MM.1S (cell line): ENCODE measurements at regions not wholly inside any gene's neighbourhood (a gene's known extent, or its start where the extent isn't known, plus 50 kb on each side); places are given as distances from the start of the nearest gene placed in this dataset.

Experiments used
- DNase-seq: peaks from one replicate; pipeline ENCODE4 v3.0.0-alpha.2; 2015
- H2AFZ ChIP-seq: fragments of 300-600 bp; sonication (generic); 2 replicates; pipeline ENCODE4 v1.6.0; 2016; ENCODE audit warnings: antibody characterized with exemption, low read length
- H3F3A ChIP-seq: fragments of 300-600 bp; sonication (generic); 2 replicates; pipeline ENCODE4 v1.6.1; 2016; ENCODE audit warnings: mild to moderate bottlenecking, antibody characterized with exemption, low read length, moderate library complexity, mixed read lengths; ENCODE audit not compliant: insufficient read depth
- H3K27ac ChIP-seq: fragments of 300-600 bp; sonication (generic); 2 replicates; pipeline ENCODE4 v1.5.1; 2016; ENCODE audit warnings: mild to moderate bottlenecking, low read length
- H3K27me3 ChIP-seq: fragments of 300-600 bp; sonication (generic); replicated peaks from 2 replicates; pipeline ENCODE4 v1.6.0; 2016; ENCODE audit warnings: low read length; ENCODE audit not compliant: insufficient read depth
- H3K36me3 ChIP-seq: fragments of 300-600 bp; sonication (generic); replicated peaks from 2 replicates; pipeline ENCODE4 v1.6.1; 2016; ENCODE audit warnings: mild to moderate bottlenecking, low read length, mixed read lengths; ENCODE audit not compliant: insufficient read depth
- H3K4me1 ChIP-seq: fragments of 300-600 bp; sonication (generic); 2 replicates; pipeline ENCODE4 v1.6.1; 2016; ENCODE audit warnings: low read length, mixed read lengths
- H3K4me2 ChIP-seq: fragments of 300-600 bp; sonication (generic); 2 replicates; pipeline ENCODE4 v1.6.0; 2016; ENCODE audit warnings: low read depth, low read length
- H3K4me3 ChIP-seq: fragments of 300-600 bp; sonication (generic); 2 replicates; pipeline ENCODE4 v1.5.1; 2016; ENCODE audit warnings: low read length, mixed read lengths
- H3K79me2 ChIP-seq: fragments of 300-600 bp; sonication (generic); 2 replicates; pipeline ENCODE4 v1.6.1; 2016; ENCODE audit warnings: mixed run types, low read length, mixed read lengths
- H3K9ac ChIP-seq: fragments of 300-600 bp; sonication (generic); 2 replicates; pipeline ENCODE4 v1.6.1; 2016; ENCODE audit warnings: low read length, mixed read lengths
- H3K9me2 ChIP-seq: fragments of 300-600 bp; sonication (generic); replicated peaks from 2 replicates; pipeline ENCODE4 v1.6.1; 2016; ENCODE audit warnings: mild to moderate bottlenecking, low read length, mixed read lengths; ENCODE audit not compliant: insufficient read depth
- H3K9me3 ChIP-seq: fragments of 300-600 bp; sonication (generic); replicated peaks from 2 replicates; pipeline ENCODE4 v1.6.1; 2016; ENCODE audit warnings: mild to moderate bottlenecking, low read length, mixed read lengths; ENCODE audit not compliant: insufficient read depth
- H4K20me1 ChIP-seq: fragments of 300-600 bp; sonication (generic); 2 replicates; pipeline ENCODE4 v1.6.1; 2016; ENCODE audit warnings: mild to moderate bottlenecking, low read length, moderate library complexity, mixed read lengths; ENCODE audit not compliant: insufficient read depth
- EZH2 ChIP-seq: fragments of 300-600 bp; sonication (generic); optimal IDR thresholded peaks from 2 replicates; pipeline ENCODE3; 2017; ENCODE audit warnings: low read depth, mild to moderate bottlenecking, antibody characterized with exemption, low read length, mixed read lengths
- EZH2phosphoT487 ChIP-seq: fragments of 300-600 bp; sonication (generic); IDR thresholded peaks from 2 replicates; pipeline ENCODE4 v1.6.1; 2018; ENCODE audit warnings: antibody characterized with exemption, low read length
- TF ChIP-seq, protein P1 (sequence below): fragments of 300-600 bp; sonication (generic); IDR thresholded peaks from 2 replicates; pipeline ENCODE4 v1.5.1; 2016; ENCODE audit warnings: antibody characterized with exemption, low read length, mixed read lengths

GRCh38 chr15:89034305-89034704, 54.0 kb upstream of the ABHD2 start:
- Histone ChIP-seq H3F3A (no peaks in the 10 kb centered on the region), H2AFZ (no peak overlapping the region), H3K4me2 (no peak overlapping the region), H3K4me1 (no peaks in the 10 kb centered on the region), H3K9ac (no peak overlapping the region), H3K9me3 (no peaks in the 10 kb centered on the region), H3K4me3 (no peak overlapping the region), H4K20me1 (no peaks in the 10 kb centered on the region), H3K27me3 (no peaks in the 10 kb centered on the region), H3K79me2 (no peaks in the 10 kb centered on the region), H3K27ac (no peak overlapping the region), H3K9me2 (no peaks in the 10 kb centered on the region), H3K36me3 (no peaks in the 10 kb centered on the region)
- TF ChIP-seq, protein P1, sequence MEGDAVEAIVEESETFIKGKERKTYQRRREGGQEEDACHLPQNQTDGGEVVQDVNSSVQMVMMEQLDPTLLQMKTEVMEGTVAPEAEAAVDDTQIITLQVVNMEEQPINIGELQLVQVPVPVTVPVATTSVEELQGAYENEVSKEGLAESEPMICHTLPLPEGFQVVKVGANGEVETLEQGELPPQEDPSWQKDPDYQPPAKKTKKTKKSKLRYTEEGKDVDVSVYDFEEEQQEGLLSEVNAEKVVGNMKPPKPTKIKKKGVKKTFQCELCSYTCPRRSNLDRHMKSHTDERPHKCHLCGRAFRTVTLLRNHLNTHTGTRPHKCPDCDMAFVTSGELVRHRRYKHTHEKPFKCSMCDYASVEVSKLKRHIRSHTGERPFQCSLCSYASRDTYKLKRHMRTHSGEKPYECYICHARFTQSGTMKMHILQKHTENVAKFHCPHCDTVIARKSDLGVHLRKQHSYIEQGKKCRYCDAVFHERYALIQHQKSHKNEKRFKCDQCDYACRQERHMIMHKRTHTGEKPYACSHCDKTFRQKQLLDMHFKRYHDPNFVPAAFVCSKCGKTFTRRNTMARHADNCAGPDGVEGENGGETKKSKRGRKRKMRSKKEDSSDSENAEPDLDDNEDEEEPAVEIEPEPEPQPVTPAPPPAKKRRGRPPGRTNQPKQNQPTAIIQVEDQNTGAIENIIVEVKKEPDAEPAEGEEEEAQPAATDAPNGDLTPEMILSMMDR: peak; percentile 27; the same call in 1 of the 2 replicates
- no peak for TF ChIP-seq EZH2phosphoT487
- peak; percentile 24 for DNase-seq

- Histone ChIP-seq H3K79me2 (no peaks in the 10 kb centered on the region), H3K27me3 (no peaks in the 10 kb centered on the region), H3K9ac (no peak overlapping the region), H2AFZ (no peak overlapping the region), H3K27ac (no peak overlapping the region), H4K20me1 (no peaks in the 10 kb centered on the region), H3K4me3 (no peak overlapping the region), H3K4me2 (no peak overlapping the region), H3K4me1 (no peaks in the 10 kb centered on the region), H3K9me3 (no peaks in the 10 kb centered on the region), H3K36me3 (no peaks in the 10 kb centered on the region), H3F3A (no peaks in the 10 kb centered on the region), H3K9me2 (no peaks in the 10 kb centered on the region)
- TF ChIP-seq, protein P1: no peak
- TF ChIP-seq EZH2 (no peak), EZH2phosphoT487 (no peak)
- no peak for DNase-seq
Measured at GRCh38 chr15:89035150-89035549, 53.1 kb upstream of the ABHD2 start.

- Histone ChIP-seq H3K4me1 (no peaks in the 10 kb centered on the region), H3K27me3 (no peaks in the 10 kb centered on the region), H3F3A (no peaks in the 10 kb centered on the region), H3K36me3 (no peaks in the 10 kb centered on the region), H3K9me2 (no peaks in the 10 kb centered on the region), H3K9me3 (no peaks in the 10 kb centered on the region), H3K4me2 (no peak overlapping the region), H2AFZ (no peak overlapping the region), H4K20me1 (no peaks in the 10 kb centered on the region), H3K9ac (no peak overlapping the region), H3K27ac (no peak overlapping the region), H3K4me3 (no peak overlapping the region), H3K79me2 (no peaks in the 10 kb centered on the region)
- no peak for DNase-seq
- TF ChIP-seq, protein P1: no peak
- TF ChIP-seq EZH2 (no peak), EZH2phosphoT487 (no peak)
Measured at GRCh38 chr15:89035658-89036057, 52.6 kb upstream of the ABHD2 start.
